Islet of Langerhans (tissue), 1 donor: ENCODE measurements at regions not wholly inside any gene's neighbourhood (a gene's known extent, or its start where the extent isn't known, plus 50 kb on each side); places are given as distances from the start of the nearest gene placed in this dataset.

ENCODE experiments used
- FAIRE-seq: peaks from one replicate; lab custom pipeline; 2011; peaks lifted over from hg19 to GRCh38; lab: Jason Lieb, UNC

DNA sequence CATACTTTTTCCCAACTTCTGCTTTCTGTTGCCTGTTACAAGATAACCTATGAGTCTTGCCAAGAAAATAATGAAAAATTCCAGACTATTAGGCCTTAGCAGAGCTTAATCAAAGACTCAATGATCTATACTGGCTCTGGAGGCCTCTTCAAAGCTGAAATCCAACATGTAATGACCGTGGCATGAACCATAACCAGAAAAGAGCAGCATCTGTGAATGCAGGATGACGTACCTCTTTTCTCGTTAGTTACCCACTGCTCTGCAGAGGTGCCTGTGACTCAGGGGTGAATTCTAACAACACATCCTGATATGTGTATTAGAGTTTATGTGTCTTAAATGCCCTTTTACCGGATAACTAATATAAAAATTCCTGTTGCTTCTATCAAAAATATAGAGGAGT, 645.4 kb downstream of the PRELID2 start:
- no peak for FAIRE-seq

DNA sequence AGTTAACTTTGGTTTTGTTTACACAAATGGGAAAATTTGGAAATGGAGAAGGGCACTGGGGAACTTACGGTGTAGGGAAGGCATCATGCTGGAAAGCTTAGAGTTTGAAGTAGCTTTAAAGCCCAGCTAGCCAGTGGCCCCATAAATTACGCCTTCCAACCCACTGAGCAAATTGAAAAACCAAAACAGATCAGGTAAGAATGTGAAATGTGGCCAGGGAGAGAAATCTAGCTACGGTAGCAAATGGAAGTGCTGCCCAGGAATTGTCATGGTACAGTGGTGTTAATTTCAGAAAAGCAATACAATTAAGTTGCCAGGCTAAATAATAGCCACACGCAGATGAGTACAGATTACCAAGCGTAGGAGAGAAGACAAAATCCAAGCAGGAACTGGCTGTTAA, 654.8 kb downstream of the PRELID2 start:
- FAIRE-seq: no peak

DNA sequence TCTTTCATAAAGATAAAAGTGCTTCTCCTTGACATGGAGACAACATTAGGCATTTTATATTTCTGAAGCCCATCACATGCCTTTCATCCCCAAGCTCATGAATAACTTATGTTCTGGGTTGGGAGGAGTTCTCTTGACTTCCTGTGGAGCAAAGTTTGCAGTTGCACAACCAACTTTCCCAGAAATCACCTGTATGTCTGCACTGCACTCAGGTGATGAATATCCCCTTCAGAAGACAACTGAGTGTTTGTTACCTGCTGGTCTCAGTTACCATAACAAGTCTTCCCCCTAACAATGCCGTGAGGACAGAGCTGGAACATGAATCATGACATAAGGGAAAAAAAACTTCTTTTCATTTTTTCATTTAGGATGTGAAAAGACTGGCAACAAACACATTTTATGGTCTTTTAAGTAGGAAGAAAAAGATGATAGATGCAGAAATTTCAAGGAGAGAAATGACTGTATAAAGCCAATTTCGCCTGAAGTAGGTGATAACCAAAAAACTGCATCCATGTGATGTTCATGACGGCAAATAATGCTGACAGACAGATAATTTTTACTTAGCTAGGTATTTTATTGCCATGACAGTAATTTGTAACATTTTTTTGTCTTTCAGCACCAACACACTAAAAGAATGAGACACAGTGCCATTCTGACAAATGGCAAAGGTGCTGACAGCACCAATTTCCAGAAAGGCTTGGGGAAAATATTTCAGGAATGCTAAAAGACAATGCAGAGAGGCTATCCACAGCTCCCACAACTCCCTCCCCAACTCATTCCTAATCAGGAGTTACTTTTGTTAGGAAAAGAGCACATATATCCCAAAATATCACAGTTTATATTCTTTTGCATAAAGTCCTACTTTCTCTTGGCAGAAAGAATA, 656.3 kb downstream of the PRELID2 start:
- FAIRE-seq: no peak

DNA sequence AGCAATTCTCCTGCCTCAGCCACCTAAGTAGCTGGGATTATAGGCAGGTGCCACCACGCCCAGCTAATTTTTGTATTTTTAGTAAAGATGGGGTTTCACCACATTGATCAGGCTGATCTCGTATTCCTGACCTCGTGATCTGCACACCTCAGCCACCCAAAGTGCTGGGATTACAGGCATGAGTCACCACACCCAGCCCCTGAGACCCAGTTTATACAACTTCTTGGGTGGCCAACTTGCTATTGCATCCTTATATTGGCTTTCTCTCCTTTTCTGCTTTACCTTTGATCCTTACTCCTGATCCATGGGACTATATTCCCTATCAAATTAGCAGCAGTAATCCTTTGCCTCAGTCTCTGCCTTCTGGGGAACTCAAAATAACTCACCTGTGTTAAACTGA, 659.1 kb downstream of the PRELID2 start:
- no peak for FAIRE-seq

DNA sequence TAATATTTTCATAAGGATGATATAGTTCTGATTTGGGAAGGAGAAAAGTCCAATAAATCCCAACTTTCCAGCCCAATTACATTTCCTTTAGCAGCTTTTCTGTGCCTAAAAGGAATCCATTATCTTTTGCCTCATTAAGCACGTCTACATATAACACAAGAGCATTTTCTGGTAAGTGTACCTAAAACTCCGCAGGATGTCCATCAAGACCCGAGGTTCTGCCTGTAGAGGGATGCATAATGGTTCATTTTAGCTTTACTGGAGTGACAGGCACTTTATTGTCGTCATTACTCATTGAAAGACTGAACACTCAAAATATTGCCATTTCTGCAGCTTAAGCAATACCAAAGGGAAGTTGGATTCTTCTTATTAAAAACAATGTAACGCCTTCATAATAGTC, 669.0 kb downstream of the PRELID2 start:
- no peak for FAIRE-seq

DNA sequence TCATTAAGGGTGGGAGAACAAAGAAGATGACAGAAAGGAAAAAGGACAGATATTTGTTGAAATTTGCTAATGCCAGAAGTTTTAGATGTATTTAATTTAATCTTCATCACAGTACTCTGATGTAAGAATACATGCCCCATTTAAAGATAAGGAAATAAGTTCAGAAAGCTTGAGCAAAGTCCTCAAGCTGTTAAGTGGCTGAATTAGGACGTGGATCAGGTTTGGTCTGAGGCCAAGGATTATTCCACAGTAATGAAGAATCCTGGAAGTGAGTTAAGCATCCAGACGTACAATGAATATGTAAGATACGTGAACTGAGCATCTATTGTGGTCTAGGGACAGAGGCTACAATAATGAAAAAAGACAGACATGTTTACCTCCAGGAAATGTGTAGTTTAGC, 671.3 kb downstream of the PRELID2 start:
- FAIRE-seq: no peak

DNA sequence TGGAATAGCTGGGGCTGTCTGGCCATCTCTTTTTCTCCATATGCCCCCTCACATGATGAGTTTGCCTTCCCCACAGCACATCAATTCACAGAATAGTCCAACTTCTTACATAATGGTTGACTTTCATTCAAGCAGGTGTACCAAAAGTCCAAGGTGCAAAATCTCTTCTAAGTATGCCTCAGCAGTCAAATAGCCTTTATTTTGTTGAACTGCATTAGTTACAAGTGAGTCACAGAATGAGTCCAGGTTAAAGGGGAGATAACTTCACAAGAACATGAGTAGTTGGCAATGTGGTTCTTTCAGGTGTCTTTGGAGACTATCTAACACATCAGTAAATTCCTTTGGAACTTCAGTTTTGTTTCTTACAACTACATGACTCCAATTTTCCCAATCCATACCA, 672.5 kb downstream of the PRELID2 start:
- no peak for FAIRE-seq

DNA sequence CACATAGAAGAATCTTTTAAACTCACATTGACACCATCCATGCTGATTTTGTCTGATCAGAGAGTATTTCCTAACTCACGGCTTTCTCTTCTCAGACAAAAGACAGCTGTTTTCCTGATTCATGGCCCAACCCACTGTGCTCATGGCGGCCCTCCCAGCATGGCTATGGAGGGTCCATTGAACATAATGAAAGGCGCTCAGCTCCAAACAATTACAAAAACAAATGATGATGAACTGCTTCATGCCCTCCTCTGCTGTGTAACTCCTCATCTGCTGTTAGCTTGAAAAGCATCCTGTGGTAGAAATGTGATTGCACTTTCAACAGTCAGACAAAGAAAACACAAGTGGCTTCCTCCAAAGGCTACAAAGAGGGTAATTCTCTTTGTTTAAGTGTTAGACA, 673.8 kb downstream of the PRELID2 start:
- FAIRE-seq: no peak

DNA sequence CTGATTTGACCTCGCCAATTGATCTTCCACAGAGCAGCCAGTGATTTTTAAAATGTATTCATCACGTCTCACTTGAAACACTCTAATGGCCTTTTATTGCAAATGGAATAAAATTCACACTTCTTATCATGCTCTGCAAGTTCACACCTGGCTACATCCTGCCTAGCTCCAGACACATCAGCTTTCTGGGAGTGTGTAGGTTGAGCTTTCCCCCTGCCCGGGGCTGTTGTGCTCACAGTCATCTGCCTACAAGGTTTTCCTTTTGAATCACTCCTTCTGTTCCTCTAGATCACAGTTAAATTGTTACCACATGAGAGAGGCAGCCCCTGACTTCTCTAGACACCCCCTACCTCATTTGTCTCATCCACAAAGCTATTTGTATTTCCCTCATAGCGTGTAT, 674.5 kb downstream of the PRELID2 start:
- FAIRE-seq: no peak

DNA sequence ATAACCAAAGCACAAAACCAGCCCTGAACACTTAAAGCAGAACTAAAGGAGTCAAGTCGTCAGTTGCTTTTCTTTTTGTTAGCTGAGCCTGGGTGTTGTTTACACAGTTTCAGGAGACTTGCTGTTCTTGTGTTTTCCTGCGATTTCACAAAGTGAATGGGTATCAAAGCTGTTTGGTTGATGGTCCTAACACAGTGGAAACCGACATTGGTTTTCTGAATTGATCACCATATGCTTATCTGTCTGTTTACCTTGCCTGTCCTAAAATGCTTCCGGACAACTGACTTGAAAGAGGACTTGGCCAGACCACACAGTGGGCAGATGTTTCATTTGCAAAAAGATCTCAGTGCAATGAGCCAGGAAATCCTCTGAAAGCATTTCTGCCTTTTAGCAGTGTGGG, 676.4 kb downstream of the PRELID2 start:
- no peak for FAIRE-seq

DNA sequence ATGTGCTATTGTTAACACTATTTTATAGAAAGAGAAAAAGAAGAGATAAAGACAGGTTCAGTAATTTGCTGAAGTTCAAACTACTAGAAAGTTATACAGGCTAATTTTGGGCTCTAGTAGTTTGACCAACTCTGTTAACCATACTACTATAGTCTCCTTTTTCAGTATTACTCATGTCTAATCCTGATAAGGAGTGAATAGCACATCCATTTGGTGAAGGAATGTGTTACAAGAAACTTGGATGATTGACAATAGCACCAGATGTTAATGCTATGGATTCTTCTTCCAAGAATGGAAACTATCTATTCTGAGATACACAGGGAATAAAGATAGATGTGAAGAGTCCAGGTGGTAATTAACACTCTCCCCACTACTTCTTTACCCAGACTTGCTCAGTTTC, 677.3 kb downstream of the PRELID2 start:
- FAIRE-seq: no peak

DNA sequence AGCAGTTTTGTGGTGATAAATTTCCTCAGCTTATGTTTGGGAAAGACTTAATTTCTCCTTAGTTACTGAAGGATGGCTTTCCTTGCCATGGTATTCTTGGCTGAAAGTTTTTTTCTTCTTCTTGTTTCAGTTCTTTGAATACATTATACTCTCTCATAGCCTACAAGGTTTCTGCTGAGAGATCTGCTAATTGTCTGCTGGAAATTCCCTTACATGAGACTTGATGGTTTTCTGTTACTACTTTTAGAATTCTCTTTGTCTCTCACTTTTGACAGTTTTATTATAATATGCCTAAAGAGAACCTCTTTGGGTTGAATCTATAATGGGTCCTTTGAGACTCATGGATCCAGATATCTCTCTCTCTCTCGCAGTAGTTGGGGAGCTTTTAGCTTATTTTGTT, 693.6 kb downstream of the PRELID2 start:
- FAIRE-seq: no peak

DNA sequence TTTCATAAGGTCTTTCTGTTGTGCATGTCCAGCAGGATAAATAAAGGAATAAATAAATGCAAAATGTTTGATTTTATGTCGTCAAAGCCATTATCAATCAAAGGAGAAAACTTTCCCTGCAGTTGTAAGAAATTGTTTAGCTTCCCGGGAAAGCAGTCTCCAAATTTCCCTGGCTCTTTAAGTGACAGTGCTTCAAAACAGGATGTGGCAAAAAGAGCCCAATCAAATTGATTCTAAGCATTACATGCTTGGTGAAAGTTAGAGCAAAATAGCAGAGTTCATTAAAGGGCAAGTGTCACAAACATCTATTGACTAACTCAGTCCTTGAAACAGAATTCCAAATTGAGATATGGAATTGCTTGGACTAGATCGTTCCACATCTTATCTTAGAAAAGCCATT, 704.1 kb downstream of the PRELID2 start:
- FAIRE-seq: no peak

DNA sequence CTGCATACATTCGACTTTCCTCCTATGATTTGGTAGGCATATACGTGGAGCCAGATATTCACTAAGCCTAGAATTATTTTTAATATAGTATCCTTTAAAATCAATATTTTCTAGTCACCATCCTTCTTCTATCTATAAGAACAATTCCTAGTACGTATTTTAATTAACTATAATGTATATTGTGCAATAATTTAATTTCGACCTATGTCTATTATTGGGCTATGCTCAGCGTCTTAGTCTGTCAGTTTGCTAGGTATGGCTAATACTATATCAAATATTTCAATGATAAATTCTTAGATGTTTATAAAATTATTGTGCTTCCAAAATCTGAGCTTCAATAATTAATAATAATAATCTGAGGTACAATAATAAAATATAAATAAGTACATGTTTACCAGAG, 705.3 kb downstream of the PRELID2 start:
- no peak for FAIRE-seq

DNA sequence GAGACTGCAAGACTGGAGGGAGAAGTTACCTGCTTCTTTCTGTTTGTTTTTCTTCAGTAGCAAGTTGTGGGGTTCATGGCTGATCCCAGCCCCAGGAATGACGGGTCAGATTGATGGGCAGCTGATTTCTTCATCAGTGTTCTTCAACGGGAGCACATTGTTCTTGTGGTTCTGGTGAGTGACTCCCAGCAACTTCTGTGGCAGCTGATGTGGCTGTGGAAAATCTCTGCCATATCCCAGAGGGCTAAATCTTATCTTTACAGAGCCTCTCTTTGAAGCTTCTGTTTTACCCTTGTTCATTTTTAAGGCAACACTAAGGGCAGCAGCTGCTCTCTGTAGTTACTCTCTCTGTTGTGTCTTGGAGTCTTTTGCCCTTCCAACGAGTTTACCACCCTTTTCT, 710.3 kb downstream of the PRELID2 start:
- no peak for FAIRE-seq

DNA sequence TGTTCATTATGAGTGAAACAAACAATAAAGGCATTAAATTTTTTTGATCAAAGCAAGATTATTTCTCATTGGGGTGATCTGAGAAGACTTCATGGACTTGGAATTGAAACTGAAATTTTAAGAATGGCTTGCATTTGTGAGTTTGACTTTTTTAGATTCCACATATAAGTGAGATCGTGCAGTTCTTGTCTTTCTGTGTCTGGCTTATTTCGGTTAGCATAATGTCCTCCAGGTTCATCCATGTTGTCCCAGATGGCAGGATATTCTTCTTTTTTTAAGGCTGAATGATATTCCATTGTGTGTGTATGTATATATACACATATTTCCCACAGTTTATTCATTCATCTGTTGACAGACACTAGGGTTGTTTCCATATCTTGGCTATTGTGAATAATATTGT, 716.5 kb downstream of the PRELID2 start:
- FAIRE-seq: no peak

DNA sequence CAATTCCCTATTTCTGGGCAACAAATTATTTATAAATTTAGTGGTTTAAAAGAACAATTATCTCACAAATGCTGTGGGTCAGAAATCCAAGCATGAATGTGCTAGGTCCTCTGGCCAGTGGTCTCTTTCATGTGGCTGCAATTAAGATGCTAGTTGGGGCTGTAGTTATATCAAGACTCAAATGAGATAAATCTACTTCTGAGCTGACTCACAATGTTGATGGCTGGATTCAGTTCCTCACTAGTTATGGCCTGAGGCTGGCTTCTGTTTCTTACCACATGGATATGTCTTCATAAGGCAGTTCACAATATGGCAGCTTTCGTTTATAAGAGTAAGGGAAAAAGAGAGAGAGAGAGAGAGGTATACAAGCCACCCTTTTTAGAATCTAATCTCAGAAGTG, 717.0 kb downstream of the PRELID2 start:
- no peak for FAIRE-seq

DNA sequence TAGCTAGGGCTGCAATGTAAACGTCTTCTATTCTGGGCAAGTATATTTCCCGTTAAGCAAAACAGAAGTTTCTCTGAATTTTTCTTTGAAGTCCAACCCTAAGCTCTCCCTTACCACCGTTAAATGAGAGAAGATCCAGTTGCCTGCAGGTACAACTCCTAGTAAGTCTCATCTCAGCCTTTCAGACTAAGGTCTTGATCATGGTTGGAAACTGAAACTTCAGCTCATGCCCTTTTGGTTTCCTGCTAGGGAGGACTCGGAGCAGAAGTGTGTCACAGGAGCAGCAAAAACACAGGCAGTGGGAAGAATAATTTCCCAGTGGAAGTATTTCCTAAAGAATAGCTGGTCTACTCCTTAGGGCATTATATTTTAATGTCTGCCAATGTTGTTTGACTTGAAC, 717.9 kb downstream of the PRELID2 start:
- FAIRE-seq: no peak

DNA sequence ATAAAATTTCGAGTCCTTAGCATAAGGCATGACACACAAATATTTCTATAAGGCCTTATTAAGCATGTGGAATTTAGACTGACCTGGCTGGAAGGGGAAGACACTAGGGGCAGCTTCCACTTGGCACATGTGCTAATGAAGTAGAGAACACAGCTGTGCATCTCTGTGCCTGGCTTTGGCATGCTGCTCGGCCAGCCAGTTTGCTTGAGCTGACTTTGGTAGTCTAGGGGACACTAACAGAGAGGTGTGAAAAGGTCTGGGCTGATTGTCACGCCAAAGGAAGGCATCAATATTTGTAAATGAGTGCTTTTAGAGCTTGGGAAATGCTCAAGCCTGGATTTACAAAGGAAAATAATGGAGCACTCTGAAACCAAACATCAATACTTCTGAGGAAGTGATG, 723.7 kb downstream of the PRELID2 start:
- FAIRE-seq: no peak

DNA sequence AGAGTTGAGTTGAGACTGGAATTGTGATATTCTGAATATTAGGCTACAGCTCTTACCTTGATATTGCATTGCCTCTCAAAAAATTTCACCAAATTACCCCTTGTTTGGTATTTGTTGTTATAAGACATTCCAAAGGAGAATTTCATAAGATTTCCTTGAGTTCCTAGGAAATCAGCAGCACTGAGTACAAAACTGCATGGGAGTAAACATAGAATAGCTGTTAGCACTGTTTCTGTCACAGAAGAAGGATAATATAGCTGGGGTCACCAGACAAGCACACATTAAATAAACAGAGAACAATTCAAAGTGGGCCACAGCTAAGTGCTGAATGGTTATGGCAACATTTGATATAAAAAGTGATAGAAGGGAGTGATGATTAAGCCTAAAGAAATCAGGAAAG, 724.3 kb downstream of the PRELID2 start:
- no peak for FAIRE-seq

DNA sequence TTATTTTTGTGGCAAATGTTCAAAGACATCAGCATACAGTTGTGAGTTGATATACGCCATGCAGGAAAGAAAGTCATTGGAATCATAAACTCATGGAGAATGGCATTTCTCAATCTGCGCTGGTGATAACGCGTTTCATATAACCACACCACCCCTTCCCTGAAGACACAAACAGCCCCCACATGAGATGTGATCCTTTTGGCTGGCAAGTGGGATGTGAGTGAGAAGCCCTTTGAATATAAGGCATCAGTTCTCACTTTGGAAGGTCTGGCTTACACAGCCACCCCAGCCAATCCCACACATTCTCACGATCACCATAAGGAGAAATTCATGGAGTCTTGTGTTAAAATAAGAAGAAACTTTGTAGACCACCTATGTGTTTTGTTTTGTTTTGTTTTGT, 725.0 kb downstream of the PRELID2 start:
- FAIRE-seq: no peak

DNA sequence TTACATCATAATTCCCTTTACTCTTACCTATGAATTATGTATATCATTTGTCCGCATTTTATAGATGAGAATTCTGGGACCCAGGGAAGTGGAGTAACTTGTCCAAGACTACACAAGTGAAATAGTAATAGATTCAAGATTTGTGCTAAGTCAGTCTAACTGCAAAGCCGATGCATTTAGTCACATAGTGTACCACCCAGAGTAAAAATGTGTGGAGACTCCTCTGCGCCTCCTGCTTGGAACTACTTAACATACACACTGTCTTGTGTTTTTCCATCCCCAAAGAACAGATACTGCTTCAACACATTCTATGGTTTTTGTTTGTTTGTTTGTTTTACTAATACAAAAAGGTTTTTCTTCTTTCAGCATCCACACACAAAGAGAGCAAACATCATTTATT, 729.8 kb downstream of the PRELID2 start:
- no peak for FAIRE-seq

DNA sequence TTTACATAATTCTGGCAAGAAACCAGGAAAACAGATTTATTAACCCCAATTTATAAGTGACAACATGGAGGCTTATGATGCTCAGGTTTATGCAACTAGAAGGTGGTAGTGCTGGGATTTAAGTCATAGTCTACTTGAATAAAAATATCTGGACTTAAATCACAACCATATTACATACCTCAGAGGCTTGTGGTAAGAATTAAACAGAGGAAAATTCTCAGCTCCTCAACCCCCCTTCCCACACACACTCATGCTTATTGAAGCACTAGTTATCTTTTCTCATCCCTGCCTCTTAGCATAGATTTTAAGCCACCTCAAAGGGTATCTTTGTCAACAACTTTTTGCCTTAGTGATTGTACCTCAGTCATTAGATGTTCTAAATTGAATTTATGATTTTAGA, 731.0 kb downstream of the PRELID2 start:
- FAIRE-seq: no peak

DNA sequence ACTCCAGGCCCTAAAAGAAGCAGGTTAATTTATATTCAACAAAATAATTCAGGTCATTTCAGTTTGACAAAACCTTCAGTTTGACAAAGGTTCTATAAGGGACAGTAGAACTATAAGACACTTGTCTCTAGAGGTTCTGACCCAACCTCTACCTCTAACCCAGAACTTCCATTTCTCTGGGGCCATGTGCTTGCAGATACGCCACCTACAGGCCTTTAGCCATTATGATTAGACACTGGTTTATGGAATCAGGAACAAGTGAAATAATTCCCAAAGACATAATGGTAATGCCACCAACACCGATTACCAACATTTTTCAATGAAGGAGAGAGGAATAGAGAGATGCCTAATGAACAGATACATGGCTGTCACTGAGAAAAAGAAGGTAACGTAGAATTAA, 733.9 kb downstream of the PRELID2 start:
- FAIRE-seq: no peak

DNA sequence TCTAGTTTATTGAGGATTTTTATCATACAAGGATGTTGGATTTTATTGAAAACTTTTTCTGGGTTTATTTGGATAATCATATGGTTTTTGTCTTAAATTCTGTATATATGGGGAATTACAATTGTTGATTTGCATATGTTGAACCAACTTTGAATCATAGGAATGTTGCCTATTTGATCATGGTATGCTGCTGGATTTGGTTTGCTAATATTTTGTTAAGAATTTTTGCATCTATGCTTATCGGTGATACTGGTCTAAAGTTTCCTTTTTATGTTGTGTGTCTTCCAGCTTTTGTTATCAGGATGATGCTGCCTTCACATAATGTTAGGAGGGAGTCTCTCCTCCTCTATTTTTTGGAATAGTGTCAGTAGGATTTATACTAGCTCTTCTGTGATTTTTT, 745.0 kb downstream of the PRELID2 start:
- no peak for FAIRE-seq
